Anterior cingulate cortex (tissue), 58 donors: ENCODE measurements at regions not wholly inside any gene's neighbourhood (a gene's known extent, or its start where the extent isn't known, plus 50 kb on each side); places are given as distances from the start of the nearest gene placed in this dataset.

Experiments used
- DNase-seq, 58 donors: peaks; one replicate each; lab custom pipeline; 2025; lab: John Stamatoyannopoulos, UW

GRCh38 chr18:79579807-79580497, 99.7 kb upstream of the CTDP1 start:
- DNase-seq: no peak

DNA sequence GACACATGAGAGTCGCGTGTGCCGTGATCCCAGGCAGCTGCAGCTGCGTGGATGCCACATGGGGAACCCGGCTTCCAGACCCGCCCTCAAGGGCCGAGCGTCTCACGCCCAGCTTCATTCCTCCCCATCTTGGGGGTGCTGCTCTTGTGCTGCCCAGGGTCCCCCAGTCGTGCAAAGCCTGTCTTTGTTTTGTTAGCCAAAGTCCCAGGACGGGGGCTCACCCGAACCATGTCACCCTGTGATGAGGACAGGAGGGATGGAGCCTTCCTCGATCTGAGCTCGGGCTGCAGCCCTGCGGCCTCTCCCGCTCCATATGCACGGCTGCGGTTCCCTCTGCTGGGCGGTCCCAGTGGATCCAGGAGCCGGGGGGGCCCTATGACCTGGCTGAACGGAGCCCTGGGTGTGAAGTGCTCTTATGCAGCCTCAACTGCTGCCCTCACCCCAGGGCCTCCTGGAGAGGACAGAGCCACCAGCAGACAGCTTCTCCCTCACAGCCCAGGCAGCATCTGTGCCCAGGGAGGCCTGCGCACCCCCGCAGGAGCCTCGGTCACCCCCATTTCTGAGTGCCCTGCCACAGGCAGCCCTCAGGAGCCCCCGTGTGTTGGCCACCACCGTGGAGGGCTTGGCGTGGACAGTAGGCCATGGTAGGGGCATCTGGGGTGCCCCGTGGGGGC, 99.0 kb upstream of the CTDP1 start:
- DNase-seq: no peak

- DNase-seq: no peak
Measured at GRCh38 chr18:79581406-79581805, 98.2 kb upstream of the CTDP1 start.

GRCh38 chr18:79581911-79582310, 97.7 kb upstream of the CTDP1 start:
- DNase-seq: no peak

DNA sequence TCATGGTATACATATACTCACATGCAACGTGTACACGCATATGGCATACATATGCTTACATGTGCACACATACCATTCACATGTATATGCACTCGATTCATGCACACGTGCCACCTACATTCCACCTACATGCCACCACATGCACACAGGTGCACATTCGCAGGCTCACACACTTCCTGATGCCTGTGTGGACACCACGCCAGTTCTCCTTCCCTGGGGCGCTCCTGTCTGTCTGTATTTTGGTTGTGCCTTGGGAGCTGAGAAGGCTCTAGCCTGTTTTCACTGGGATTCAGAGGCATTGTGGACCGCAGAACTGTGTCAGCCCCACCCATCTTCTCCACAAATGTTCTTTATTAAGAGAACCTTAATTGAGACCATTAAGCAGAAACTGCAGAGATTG, 96.6 kb upstream of the CTDP1 start:
- no peak for DNase-seq

DNA sequence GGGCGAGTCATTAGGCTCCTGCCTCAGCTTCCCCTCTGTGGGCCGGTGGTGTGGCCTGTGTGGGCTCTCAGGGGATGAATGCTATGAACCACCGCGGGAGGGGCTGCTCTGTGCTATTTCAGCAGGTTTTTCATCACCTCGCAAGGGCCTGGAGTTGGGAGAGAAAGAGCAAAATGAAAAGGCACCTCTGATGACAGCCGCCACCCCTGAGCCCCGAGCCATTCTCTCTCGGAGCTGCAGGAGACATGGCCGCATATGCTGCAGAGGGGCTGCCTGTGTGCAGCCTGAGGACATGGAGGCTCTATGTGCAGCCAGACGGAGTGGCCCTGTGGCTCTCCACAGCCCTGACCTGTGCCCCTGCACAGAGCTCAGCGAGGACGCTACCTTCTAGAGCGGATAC, 96.2 kb upstream of the CTDP1 start:
- no peak for DNase-seq

DNA sequence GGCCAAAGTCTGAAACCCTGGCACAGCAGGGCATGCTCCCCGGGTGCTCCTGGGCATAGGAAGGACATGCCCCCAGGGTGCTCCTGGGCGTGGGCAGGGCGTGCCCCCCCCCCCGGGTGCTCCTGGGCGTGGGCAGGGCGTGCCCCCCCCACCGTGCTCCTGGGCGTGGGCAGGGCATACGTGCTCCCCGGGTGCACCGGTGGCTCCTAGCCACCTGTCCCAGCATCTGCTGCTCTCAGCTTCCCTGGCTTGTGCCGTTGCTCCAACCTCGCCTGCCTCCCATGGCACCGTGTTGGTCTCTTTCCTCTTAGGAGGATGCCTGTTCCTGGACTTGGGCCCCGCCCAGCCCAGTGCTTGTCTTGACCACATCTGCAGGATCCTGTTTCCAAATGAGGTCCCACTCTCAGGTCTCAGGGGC, 95.6 kb upstream of the CTDP1 start:
- no peak for DNase-seq

DNA sequence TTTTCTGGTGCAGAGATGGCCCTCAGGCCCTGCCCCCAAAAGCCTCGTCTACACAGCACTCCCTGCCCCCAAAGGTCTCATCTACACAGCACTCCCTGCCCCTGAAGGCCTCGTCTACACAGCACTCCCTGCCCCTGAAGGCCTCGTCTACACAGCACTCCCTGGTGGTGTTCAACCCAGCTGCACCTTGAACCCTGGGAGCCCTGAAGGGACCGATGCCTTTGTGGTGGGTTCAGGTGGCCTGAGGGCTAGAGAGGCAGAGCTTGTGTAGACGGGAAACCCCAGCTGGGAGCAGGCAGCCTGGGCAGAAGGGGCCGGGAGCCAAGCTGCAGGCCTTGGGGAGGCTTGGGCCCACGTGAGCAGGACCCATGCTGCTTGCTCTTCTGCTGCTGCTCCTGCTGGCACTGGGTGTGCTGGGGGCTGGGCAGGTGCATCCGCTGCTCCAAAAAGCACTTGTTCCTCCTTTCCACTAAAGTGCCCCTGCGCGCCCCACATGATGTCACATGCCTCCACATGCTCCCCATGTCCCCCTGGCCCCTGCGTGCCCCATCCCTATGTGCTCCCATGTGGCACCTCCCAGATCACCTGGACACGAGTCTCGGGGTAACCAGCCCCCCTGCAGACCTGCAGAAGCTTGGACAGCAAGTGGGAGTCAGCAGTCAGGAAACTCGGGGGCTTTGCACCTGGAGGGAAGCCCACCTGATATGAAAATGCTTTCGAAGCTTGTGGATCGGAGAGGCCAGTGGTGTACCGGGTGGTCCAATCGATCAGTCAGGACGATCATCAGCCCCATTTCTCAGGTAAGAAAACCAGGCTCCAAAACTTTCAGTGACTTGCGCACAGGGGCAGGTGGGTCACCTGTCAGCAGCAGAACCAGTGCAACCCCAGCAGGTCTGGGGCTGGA, 94.9 kb upstream of the CTDP1 start:
- DNase-seq: no peak

GRCh38 chr18:79585395-79586370, 93.9 kb upstream of the CTDP1 start:
- no peak for DNase-seq

DNA sequence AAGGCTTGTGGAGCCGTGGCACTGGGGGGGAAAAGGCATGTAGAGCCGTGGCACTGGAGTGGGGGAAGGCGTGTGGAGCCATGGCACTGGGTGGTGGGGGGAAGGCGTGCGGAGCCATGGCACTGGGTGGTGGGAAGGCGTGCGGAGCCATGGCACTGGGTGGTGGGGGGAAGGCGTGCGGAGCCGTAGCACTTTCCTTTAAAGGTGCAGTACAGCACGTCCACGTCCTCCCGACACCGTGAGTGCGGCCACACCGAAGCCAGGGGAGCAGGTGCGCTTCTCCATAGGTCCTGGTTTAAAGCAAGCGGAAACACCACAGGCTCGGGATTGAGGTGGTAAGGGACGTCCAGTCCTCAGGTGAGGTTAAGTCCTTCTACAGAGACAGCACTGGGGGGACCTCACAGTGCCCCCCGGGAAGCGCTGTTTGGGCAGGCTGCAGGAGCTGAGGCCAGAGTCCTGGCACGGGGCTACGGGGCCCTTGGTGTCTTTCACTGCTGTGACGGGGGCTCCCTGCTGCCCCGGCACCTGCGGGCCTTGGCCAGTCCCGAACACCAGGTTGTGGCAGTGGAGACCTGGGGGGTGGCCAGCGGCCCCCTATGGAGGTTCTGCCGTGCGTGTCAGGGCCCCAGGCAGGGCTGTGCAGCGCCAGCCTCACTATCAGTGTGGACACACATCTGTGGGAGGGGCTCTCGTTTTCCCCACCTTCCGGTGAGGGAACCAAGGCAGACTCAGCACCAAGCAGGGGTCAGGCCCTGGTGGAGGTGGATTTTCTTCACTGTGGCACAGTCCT, 93.0 kb upstream of the CTDP1 start:
- no peak for DNase-seq

DNA sequence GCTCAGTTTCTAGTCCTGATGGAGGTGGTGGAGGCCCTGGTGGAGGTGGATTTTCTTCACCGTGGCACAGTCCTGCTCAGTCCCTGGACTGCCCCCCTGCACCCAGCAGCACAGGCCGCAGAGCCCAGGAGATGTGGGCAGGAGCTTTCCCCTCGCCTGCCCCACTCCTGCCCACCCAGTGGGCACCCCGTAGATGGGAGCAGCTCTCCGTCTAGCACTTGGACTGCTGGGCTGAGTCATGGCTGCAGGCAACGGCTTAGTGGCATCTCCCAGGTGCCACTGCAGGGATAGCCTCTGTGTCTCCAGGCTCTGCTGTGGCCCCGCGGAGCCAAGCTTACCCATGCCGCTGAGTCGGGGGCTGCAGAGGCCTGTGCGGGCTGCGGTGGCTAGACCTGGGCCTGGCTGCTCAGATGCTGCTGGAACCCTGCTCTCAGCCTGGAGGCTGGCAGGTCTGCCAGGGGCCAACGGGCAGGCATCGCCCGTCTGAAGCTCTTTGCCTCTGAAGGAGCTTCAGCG, 92.3 kb upstream of the CTDP1 start:
- no peak for DNase-seq

- DNase-seq: no peak
Measured at GRCh38 chr18:79587779-79588635, 91.6 kb upstream of the CTDP1 start.

GRCh38 chr18:79588636-79589481, 90.7 kb upstream of the CTDP1 start:
- DNase-seq: peak in 26 of 58 donors; percentile 18 to 81 (median 36)

DNA sequence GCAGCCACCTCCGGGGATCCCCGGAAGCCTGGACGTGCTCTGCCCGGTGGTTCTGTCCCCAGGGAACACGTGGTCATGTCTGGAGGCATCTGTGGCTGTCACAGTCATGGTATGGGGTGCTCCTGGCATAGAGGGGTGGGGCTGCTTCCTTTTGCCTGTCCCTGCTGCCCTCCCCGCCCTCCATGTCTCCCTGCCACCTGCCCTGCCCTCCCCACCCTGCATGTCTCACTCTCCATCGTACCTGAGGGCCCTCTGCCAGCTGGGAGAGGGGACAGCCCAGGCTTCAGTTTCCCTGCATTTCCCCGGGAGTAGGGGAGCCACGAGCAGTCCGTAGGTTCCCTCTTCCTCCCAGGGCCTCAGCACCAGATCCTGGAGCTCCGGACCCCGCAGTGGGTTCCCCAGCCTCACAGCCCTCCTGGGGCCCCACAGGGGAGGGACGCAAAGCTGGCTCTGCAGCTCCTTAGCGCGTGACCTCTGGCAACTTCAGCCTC, 90.0 kb upstream of the CTDP1 start:
- DNase-seq: no peak

GRCh38 chr18:79590191-79591031, 89.2 kb upstream of the CTDP1 start:
- DNase-seq: peak in 16 of 58 donors; percentile 11 to 69 (median 38)

DNA sequence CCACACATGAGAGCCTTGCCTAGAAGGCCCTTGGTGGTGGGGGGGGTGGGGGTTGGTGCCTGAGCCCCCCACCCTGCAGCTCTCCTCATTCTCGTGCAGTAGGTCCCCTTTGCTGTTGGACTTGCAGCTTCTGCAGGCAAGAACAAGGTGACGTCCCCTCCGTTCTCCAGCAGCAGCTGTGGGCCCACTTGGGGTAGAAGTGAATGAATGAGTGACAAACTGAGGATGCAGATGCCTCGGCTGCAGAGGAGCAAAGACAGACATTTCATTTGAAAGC, 88.6 kb upstream of the CTDP1 start:
- no peak for DNase-seq
